HG02642 (cell line): ENCODE measurements at regions not wholly inside any gene's neighbourhood (a gene's known extent, or its start where the extent isn't known, plus 50 kb on each side); places are given as distances from the start of the nearest gene placed in this dataset.
"Not testable (repeated sequence)": the region's sequence is repeated elsewhere in the genome, so short reads cannot be mapped to it uniquely, and the experiment has no call there.

ENCODE experiments used
- ATAC-seq: cut with Tn5 transposase; IDR thresholded peaks from one replicate; pipeline ENCODE4 v1.9.1; 2021; ENCODE audit warnings: mild to moderate bottlenecking; ENCODE audit not compliant: unreplicated experiment, poor library complexity

DNA sequence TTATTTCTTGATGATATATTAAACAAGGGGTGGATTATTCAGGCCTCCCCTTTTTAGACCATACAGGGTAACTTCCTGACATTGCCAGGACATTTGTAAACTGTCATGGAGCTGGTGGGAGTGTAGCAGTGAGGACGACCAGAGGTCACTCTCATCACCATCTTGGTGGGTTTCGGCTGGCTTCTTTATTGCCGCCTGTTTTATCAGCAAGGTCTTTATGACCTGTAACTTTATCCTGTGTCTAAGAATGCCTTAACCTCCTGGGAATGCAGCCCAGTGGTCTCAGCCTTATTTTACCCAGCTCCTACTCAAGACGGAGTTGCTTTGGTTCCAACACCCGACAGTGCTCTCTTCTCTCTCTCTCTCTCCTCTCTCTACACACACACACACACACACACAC lies 221.9 kb downstream of the C16orf95 start:
- ATAC-seq, result no peak

DNA sequence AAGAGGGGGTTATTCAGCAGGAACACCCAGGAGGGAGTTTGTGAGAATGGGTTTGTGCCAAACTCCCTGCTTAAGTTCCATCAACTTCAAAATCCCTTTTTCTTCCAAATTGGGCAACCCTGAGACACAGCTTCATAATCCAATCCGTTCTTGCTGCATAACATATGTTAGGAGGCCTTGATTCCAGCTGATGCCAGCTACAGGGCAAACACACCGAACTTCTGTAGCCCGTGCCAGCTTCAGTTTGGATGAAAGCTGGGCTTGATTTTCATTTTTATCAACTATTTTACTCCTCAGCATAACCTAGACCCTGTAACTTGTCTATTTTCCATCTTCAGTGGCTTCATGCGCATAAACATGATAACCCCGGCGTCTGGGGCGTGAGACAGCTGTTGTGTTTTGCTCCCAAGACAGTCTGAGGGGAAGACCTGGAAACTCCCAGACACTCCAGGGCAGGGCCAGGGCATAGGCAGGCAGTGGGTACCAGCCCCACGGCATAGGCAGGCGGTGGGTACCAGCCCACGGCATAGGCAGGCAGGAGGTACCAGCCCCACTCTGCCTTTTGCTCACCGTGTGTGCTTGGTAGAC lies 220.4 kb downstream of the C16orf95 start:
- no peak for ATAC-seq

DNA sequence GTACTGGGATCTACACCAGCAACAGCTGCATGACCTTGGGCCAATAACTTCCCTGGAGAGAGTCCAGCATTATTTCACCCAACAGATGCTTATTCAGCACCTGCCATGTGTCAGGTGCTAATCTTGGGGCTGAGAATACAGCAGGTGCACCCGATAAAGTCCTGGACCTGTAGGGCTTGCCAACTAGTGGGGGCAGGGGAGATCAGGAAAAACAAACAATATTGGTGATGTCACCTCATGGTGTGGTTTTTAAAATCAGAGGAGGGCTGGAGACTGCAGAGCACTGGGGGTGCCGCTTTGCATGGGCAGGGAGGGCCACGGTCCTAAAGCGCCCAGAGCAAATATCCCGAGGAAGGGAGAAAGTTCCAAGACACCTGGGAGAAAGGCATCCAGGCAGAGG lies 218.8 kb downstream of the C16orf95 start:
- ATAC-seq, result no peak

DNA sequence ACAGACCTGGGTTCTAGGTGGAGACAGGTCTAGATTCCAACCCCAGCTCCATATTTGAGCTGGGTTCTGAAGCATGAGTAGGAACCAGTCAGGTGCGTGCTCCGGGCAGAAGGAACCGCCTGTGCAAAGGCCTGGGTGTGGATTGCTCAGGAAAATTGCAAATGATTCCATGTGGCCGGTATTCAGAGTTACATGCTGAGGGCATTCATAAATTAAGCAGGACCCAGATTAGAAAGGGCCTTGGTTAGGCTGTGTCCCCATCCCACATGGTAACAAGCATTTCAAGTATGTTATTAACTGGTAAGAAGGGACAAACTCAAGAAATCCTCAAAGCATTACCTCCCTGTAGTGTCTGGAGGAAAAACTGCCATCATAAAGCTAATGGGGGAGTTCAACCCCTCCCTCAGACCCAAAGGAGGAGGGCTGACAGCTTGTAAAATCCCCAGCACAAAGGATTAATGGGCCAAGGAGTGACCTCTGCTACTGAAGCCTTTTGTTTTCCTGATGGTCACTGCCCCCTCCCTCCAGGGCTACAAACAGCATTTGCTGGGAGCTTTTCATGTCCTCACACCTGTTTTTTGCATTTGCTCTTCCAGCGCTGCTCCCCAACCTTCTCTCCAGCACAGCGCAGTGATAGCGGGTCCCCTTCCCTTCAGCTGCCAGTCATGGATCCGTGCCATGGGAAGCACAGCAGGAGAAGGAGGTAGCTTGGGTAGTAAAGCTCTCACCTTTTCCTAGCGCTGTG lies 218.0 kb downstream of the C16orf95 start:
- no peak for ATAC-seq

DNA sequence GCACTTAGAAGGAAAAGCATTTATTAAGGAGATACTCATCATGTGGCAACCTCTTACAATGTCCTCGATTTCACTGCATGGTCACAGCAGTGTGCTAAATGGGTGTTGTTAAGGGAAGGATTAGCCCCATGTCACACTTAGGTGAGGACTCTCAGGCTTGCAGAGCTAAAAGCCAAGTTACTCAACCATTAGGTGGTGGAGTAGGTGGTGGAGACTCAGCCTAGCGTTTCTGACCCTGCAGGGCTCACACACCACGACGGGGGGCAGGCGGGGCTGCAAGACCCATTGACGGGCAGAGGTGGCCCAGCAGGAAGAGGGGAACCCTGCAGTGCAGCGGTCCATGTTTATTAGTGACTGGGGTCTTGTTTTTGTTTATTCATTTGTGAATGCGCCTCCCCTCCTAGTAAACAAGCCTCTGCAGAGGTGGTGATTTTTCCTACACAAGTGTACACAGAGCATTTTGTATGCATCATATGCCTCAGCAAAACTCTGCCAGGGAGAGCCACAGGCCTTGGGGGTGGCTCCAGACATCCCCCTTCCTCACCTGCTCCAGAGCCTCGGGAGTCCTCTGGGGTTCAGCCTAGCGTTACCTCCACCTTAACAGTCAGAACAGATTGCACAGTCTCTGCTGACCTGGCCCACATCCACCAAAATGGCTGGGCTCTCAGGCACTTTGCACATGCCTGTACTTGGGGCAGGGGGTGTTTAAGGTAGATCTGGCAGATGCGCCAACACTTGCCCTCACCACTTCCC lies 216.7 kb downstream of the C16orf95 start:
- no peak for ATAC-seq

DNA sequence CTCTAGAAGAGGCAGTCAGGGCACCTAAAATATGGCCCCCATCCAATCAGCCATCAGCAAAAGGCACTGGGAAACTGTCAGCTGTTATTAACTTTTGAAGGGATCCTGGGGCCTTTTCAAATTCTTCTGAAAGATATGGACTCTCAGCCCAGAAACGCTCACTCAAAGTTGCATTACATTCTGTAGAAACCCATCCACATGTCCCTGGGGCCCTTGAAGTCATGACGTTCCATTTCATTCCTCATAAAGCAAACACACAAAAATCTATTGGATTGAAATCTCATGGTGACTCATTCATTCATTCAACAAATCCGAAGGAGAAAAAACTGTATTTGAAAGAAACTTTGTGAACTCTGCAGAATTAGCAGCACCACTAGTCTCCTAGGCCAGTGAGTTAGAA lies 215.3 kb downstream of the C16orf95 start:
- no peak for ATAC-seq

DNA sequence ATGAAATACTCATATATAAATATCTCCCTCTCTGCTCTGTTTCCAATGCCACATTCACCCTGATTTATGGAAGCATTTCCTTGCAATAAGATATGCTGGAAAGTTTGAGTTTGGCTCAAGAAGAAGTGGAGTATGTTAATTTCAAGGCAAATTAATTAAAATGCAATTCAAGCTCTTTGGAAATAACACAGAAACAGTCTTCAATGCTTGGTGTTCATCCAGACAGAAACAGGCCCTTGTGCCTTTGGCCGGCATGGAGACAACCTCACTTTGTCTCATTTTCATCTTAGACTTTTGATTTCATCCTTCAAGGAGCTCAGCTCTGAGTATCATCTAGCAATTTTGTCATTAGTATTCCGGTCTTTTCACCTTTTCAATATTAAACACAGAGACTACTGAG lies 210.0 kb downstream of the C16orf95 start:
- ATAC-seq, result no peak

DNA sequence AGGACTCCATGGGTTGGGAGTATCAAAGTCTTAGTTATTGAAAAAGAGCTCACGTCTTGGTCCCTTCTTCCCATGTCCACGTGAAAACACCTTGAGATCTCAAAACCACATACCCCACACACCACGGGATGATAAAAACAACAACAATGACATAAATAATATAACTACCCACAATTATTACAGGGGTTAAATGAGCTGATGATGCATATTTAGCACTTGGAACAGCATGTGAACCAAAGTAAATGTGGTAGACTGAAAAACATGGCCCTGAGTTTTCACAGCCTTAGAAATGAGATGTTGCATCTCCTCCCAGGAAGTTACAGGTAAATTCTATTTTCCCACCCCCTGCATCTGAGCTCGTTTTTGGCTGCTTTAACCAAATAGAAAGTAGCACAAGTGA lies 208.9 kb downstream of the C16orf95 start:
- ATAC-seq, result no peak

DNA sequence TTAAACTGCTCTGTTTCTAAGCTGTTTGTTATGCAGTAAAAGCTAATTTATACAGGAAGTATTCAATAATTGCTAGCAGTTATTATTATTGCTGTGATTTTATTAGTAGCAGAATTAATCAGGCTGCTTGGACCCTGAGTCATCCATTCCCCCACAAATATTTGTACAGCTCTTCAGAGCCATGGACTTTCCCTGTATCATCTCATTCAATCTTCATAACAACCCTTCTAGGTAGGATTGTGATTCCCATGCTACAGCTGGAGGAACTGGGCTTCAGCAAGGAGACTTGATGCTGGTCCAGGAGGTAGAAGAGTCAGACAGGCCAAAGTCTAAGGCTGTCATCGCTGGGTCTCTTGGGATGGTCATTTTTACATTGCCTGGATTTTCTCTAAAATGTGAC lies 208.3 kb downstream of the C16orf95 start:
- no peak for ATAC-seq

DNA sequence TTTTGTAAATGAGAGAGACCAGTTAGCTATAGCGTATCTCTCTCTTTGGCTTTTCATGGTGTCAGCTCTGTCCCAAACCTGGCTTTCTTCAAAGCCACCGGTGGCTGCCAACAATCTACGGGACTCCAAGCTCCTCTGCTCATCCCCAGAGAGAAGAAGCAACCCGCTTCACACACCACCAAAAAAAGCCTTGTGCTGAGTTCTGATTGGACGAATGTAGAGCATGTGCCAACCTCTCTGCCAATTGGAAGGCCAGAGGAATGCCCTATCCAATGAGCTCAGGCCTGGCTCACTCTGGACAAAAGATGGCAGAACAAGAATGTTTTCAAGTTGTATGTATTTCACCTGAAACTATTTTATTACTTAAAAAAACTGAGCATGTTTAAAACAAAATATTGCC lies 202.4 kb downstream of the C16orf95 start:
- ATAC-seq, result no peak

DNA sequence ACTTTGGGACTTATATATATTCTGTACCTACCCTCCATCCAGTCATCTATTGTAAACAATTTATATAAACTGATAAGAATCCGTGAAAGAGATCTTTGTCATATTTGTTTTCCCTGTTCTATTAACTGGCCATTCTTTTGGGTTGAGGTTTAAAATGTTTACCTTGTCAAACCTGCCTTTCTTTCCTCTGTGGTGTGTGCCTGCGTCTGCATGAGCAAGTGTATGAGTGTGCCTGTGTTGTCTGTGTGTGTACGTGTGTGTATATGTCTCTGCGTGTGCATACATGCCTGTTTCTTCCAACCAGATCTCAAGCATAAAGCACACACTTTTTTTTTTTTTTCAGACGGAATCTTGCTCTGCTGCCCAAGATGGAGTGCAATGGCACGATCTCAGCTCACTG lies 201.5 kb downstream of the C16orf95 start:
- ATAC-seq, result no peak

DNA sequence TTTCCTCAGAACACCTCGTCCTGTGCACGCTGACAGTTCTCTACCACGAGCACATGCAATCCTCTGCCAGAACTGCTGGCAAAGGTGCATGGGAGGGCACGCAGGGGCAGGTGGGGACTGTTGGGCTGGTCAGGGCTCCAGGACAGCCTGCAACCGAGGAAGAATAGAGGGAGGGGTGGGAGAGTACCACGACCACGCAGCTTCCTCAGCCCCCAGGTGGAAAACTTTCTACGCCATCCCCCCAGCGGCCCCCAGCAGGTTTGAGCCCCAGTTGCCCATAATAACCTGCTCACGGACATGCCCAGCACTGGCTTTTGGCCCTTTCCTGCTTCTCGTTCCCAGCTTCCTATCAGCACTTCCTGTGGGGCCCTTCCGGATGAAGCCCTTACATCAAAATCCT lies 199.3 kb downstream of the C16orf95 start:
- no peak for ATAC-seq

DNA sequence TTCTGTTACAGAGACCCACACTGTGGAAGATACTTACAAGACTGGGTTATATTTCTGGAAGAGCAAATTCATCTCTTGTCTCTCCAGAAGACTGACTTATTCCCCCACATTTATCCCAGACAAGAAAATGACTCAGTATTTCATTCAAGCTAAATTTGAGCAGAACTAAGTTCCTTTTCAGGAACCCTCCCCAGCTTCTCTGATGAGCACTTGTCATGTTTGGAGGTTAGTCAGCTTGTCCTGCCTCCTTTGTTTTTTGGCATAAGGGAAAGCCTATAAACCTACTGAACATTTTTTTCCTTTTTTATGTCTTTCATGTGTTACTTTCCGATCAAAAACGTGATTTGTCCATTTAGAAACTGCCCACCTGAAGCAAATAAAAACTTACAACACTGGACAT lies 198.0 kb downstream of the C16orf95 start:
- ATAC-seq, result no peak

DNA sequence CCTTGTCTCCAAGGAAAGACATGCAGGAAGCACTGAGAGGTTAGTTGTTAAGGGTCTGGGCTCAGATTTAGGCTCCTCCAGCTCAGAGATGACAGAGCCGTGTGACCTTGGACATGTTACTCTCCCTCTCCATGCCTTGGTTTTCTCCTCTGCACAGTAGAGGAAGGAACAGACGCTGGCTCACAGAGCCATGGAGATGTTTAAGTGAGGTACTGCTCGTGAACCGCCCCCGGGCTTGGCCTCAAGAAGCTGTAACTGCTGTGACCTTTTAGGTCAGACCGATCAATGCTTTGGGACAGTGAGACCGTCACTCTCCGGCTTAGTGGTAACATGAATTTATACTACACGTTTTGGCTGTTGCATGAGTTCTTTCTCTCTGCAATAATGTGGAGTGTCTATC lies 197.4 kb downstream of the C16orf95 start:
- ATAC-seq, result no peak

DNA sequence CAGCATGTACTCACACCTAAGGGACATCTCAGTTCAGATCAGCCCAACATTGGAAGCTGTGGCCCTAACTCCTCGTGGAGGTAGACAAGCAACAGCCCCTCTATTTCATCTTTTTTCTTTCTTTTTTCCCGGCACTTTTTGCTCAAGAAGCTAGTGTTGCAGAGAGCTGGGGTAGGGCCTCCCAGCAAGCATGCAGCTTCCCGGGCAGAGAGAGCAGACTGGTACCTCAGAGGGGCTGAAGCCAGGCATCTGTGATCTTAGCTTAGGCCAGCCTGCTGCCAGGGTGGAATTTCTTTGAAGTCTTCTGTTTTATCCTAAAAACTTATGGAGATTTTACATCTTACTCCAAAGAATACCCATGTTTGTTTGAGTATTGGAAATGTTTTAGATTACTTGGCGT lies 195.4 kb downstream of the C16orf95 start:
- no peak for ATAC-seq

DNA sequence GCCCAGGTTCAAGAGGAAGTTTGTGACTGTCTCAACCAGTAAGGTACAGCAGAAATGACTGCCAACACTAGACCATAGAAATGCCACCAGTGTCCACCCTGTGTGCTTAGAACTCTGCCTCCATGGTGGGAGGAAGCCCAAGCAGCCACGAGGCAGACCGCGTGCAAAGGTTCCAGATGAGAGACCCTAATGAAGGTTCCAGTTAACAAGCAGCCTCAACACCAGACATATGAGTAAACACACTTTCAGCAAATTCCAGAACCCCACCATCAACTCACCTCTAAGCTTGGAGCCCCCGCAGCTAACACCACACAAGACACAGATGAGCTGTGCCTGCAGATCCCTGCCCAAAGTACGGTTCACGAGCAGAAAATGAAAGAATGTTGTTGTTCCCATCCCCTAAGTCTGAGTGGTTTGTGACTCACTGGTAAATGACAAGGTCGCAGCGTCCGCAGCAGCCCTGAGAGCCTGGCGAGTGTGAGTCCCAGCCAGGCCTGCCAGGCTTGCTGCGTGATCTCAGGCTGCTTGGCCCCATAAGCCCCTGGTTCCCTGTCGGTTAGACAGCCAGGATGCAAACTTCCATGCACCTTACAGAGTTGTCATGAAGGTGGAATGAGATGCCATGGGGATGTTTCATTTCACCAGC lies 193.7 kb downstream of the C16orf95 start:
- ATAC-seq, result no peak

DNA sequence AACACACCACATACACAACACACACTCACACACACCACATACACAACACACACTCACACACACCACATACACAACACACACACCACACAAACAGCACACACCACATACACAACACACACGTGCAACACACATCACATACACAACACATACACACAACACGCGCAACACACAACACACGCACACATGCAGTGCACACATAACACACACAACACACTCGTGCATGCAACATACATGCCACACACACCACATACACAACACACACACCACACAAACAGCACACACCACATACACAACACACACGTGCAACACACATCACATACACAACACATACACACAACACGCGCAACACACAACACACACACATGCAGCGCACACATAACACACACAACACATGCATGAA lies 192.8 kb downstream of the C16orf95 start:
- not testable (repeated sequence) for ATAC-seq

DNA sequence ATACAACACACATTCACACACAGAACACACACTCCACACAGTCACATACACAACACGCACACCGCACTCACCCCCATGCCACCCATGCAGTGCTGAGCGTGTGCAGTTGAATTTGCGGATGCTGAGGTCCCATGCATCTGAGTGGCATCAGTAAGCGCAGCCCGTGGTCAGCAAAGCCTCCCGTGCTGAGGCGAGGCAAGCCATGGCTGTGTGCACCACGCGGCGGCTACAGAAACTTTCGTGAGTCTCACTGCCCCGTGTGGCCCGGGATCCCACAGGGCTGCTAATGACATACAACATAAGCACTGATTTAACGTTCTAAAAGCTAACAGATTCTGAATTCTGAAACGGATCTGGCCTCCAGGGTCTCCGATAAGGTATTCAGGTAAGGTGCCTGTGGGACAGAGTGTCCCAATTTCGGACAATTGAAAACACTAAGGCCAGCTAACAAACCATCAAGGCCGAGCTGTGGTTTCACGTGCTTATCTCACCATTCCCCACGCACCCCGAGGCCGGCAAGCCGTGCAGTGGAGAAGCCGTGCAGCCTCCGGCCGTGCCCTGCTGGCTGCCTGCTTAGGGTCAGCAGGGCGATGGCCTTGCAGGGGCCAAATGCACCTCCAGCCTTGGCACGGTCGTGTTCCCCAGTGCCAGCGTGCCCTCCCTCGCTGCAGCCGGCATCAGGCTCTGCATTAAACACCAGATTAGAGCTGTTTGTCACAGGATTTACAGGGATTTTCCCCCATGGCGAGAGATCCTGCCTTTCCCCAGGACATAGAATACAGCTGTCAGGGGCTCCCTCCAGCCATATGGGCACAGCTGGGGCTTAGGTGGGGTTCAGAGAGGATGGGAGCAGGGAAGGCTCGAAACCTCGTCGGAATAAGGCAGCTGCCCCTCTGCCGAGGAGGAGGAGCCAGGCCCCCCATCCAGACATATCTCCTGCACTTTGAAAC lies 191.7 kb downstream of the C16orf95 start:
- no peak for ATAC-seq

DNA sequence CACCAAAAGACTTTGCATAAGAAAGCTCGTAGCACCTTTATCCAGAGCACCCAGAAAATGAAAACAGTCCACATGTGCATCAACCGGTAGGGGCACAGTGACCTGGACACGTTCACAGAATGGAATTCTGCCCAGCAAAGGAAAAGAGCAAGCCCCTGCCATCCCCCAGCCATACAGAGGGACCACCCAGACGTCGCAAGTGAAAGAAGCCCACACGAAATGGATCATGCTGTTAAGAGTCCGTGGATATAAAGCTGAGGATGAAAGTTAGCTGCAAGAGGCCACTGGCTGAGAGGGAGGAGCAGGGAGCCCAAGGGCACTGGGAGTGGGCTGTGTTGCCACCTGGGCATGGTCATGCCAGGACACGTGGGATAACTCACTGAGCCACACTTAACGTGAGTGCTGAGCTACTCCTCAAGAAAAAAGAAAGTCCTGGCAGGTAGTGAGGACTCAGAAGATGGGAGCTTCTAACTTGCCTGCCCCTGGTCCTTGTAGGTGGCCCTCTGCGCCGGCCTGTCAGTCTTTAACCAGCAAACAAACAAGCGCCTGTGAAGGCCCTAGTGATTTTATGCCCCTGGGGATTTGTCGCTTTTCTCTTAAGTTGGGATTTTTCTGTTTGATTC lies 190.7 kb downstream of the C16orf95 start:
- ATAC-seq, result no peak
